GM23338 (cell line): ENCODE measurements at regions not wholly inside any gene's neighbourhood (a gene's known extent, or its start where the extent isn't known, plus 50 kb on each side); places are given as distances from the start of the nearest gene placed in this dataset.

Experiments
- CTCF ChIP-seq, 2 experiments: fragments of 200-600 bp in 1 of 2; sonication (generic) in 1 of 2; conservative IDR thresholded peaks; 2 replicates each; pipeline versions ENCODE4 v1.5.1 to v1.6.1; 2016 to 2017; ENCODE audit warnings: antibody characterized with exemption in 2 of 2, low read depth in 2 of 2, mild to moderate bottlenecking in 2 of 2, moderate library complexity in 1 of 2
- EZH2 ChIP-seq: fragments of 200-600 bp; sonication (generic); IDR thresholded peaks from one replicate; pipeline ENCODE4 v1.8.0; 2017; ENCODE audit warnings: antibody characterized with exemption, mild to moderate bottlenecking, low read depth; ENCODE audit not compliant: unreplicated experiment
- EZH2phosphoT487 ChIP-seq: fragments of 200-600 bp; sonication (generic); IDR thresholded peaks from one replicate; pipeline ENCODE4 v1.8.1; 2018; ENCODE audit warnings: antibody characterized with exemption; ENCODE audit not compliant: unreplicated experiment
- JUNB ChIP-seq: IDR thresholded peaks from one replicate; pipeline ENCODE4 v1.6.1; 2016; ENCODE audit warnings: antibody characterized with exemption; ENCODE audit not compliant: unreplicated experiment
- NANOG ChIP-seq: IDR thresholded peaks from 2 replicates; pipeline ENCODE4 v1.6.1; 2016; ENCODE audit warnings: antibody characterized with exemption, borderline replicate concordance
- POLR2AphosphoS5 ChIP-seq: IDR thresholded peaks from 2 replicates; pipeline ENCODE4 v1.6.1; 2016; ENCODE audit warnings: antibody characterized with exemption, low read depth
- REST ChIP-seq: IDR thresholded peaks from one replicate; pipeline ENCODE4 v1.6.1; 2018; ENCODE audit warnings: antibody characterized with exemption; ENCODE audit not compliant: unreplicated experiment

- TF ChIP-seq CTCF (conservative IDR thresholded peaks at IDR 0.05; ENCODE audit: low read depth in 2 of 2): no peak
- TF ChIP-seq REST: no peak
- no peak for TF ChIP-seq EZH2phosphoT487
- TF ChIP-seq EZH2: no peak
- TF ChIP-seq JUNB: no peak
- no peak for TF ChIP-seq POLR2AphosphoS5
- no peak for TF ChIP-seq NANOG
Observed at GRCh38 chr9:115989831-115990230, 163.8 kb upstream of the PAPPA start.
